GM23338 (cell line): ENCODE measurements at regions not wholly inside any gene's neighbourhood (a gene's known extent, or its start where the extent isn't known, plus 50 kb on each side); places are given as distances from the start of the nearest gene placed in this dataset.

ENCODE experiments used
- ATAC-seq: fragments of 200-7000 bp; cut with Tn5 transposase; 3 replicates; pipeline ENCODE4 v1.9.1; 2020
- DNase-seq: peaks from one replicate; pipeline ENCODE4 v3.0.0-alpha.2; 2015; ENCODE audit warnings: low spot score
- H2AFZ ChIP-seq: fragments of 200-600 bp; sonication (generic); 2 replicates; pipeline ENCODE4 v1.8.0; 2016; ENCODE audit warnings: antibody characterized with exemption, mild to moderate bottlenecking, moderate library complexity
- H3F3A ChIP-seq: fragments of 200-600 bp; sonication (generic); replicated peaks from 2 replicates; pipeline ENCODE4 v1.8.0; 2017; ENCODE audit warnings: antibody characterized with exemption, mixed run types, low read depth
- H3K27ac ChIP-seq: fragments of 200-600 bp; sonication (generic); 2 replicates; pipeline ENCODE4 v1.6.1; 2016; ENCODE audit warnings: low read depth
- H3K27me3 ChIP-seq: fragments of 200-600 bp; sonication (generic); 2 replicates; pipeline ENCODE4 v1.8.0; 2016; ENCODE audit warnings: mild to moderate bottlenecking, mixed run types, moderate library complexity; ENCODE audit not compliant: insufficient read depth
- H3K36me3 ChIP-seq: fragments of 200-600 bp; sonication (generic); 2 replicates; pipeline ENCODE4 v1.8.0; 2016; ENCODE audit warnings: mild to moderate bottlenecking; ENCODE audit not compliant: insufficient read depth
- H3K4me1 ChIP-seq: fragments of 200-600 bp; sonication (generic); 2 replicates; pipeline ENCODE4 v1.8.0; 2016; ENCODE audit warnings: mild to moderate bottlenecking, moderate library complexity; ENCODE audit not compliant: insufficient read depth
- H3K4me2 ChIP-seq: fragments of 200-600 bp; sonication (generic); 2 replicates; pipeline ENCODE4 v1.7.1; 2017; ENCODE audit warnings: mixed run types
- H3K4me3 ChIP-seq: fragments of 200-600 bp; sonication (generic); 2 replicates; pipeline ENCODE4 v1.6.1; 2016; ENCODE audit warnings: mixed run types
- H3K79me2 ChIP-seq: fragments of 200-600 bp; sonication (generic); replicated peaks from 2 replicates; pipeline ENCODE4 v1.8.0; 2017; ENCODE audit warnings: mild to moderate bottlenecking; ENCODE audit not compliant: insufficient read depth
- H3K9me2 ChIP-seq: fragments of 200-600 bp; sonication (generic); 2 replicates; pipeline ENCODE4 v1.8.0; 2017; ENCODE audit not compliant: insufficient read depth
- H4K20me1 ChIP-seq: fragments of 200-600 bp; sonication (generic); replicated peaks from 2 replicates; pipeline ENCODE4 v1.8.0; 2017; ENCODE audit warnings: mild to moderate bottlenecking; ENCODE audit not compliant: insufficient read depth
- H3K27ac Mint-ChIP-seq: 2 replicates; pipeline ENCODE4 v1.8.0; 2020; ENCODE audit warnings: inconsistent platforms, mild to moderate bottlenecking, moderate library complexity, mixed read lengths
- H3K27me3 Mint-ChIP-seq: 3 replicates; pipeline ENCODE4 v1.8.0; 2022; ENCODE audit warnings: low read depth, mild to moderate bottlenecking, moderate library complexity, mixed read lengths, inconsistent platforms; ENCODE audit not compliant: insufficient read depth, poor library complexity
- H3K36me3 Mint-ChIP-seq: 3 replicates; pipeline ENCODE4 v1.8.0; 2021; ENCODE audit warnings: low read depth, mild to moderate bottlenecking, inconsistent platforms, moderate library complexity, mixed read lengths
- H3K4me1 Mint-ChIP-seq: 3 replicates; pipeline ENCODE4 v1.8.0; 2020; ENCODE audit warnings: mild to moderate bottlenecking, inconsistent platforms, mixed read lengths
- H3K4me3 Mint-ChIP-seq: 3 replicates; pipeline ENCODE4 v1.8.0; 2021; ENCODE audit warnings: moderate library complexity, mild to moderate bottlenecking, inconsistent platforms, mixed read lengths
- H3K9me3 Mint-ChIP-seq: 3 replicates; pipeline ENCODE4 v1.8.0; 2020; ENCODE audit warnings: moderate library complexity, mild to moderate bottlenecking, inconsistent platforms, mixed read lengths
- CREB1 ChIP-seq: fragments of 250-450 bp; sonication (Bioruptor Pico); IDR thresholded peaks from 2 replicates; pipeline ENCODE4 v1.5.0; 2020; ENCODE audit warnings: low read depth, mild to moderate bottlenecking, moderate library complexity
- CTCF ChIP-seq, 2 experiments: fragments of 200-600 bp in 1 of 2; sonication (generic) in 1 of 2; conservative IDR thresholded peaks; 2 replicates each; pipeline versions ENCODE4 v1.5.1 to v1.6.1; 2016 to 2017; ENCODE audit warnings: antibody characterized with exemption in 2 of 2, low read depth in 2 of 2, mild to moderate bottlenecking in 2 of 2, moderate library complexity in 1 of 2
- EZH2 ChIP-seq: fragments of 200-600 bp; sonication (generic); IDR thresholded peaks from one replicate; pipeline ENCODE4 v1.8.0; 2017; ENCODE audit warnings: antibody characterized with exemption, mild to moderate bottlenecking, low read depth; ENCODE audit not compliant: unreplicated experiment
- JUNB ChIP-seq: IDR thresholded peaks from one replicate; pipeline ENCODE4 v1.6.1; 2016; ENCODE audit warnings: antibody characterized with exemption; ENCODE audit not compliant: unreplicated experiment
- REST ChIP-seq: IDR thresholded peaks from one replicate; pipeline ENCODE4 v1.6.1; 2018; ENCODE audit warnings: antibody characterized with exemption; ENCODE audit not compliant: unreplicated experiment
- ZNF462 ChIP-seq: fragments of 250-450 bp; sonication (Bioruptor Pico); IDR thresholded peaks from 2 replicates; pipeline ENCODE4 v1.5.0; 2020; ENCODE audit warnings: mild to moderate bottlenecking, moderate library complexity

- no peak for TF ChIP-seq ZNF462 (CRISPR knock-in tag)
Measured at GRCh38 chrX:110847334-110847733, 51.7 kb upstream of the CHRDL1 start (continued).

GRCh38 chrX:110846071-110846470 is 50.5 kb upstream of the CHRDL1 start:
- H3K4me2 ChIP-seq = no peak overlapping the region
- ATAC-seq (no peak), DNase-seq (no peak)
- H3K27ac ChIP-seq = no peak overlapping the region
- H3K4me1 ChIP-seq = no peaks in the 10 kb centered on the region
- no peaks in the 10 kb centered on the region for H3K36me3 Mint-ChIP-seq
- no peaks in the 10 kb centered on the region; the same call in 2 of the 3 replicates for H3K4me1 Mint-ChIP-seq
- H3K9me2 ChIP-seq = no peaks in the 10 kb centered on the region
- H2AFZ ChIP-seq = no peak overlapping the region
- no peaks in the 10 kb centered on the region for H3K79me2 ChIP-seq
- no peaks in the 10 kb centered on the region for H3K36me3 ChIP-seq
- H3F3A ChIP-seq = no peaks in the 10 kb centered on the region
- no peak overlapping the region for H3K27ac Mint-ChIP-seq
- no peaks in the 10 kb centered on the region for H3K27me3 ChIP-seq
- no peaks in the 10 kb centered on the region for H3K27me3 Mint-ChIP-seq
- no peak overlapping the region for H3K4me3 Mint-ChIP-seq
- no peaks in the 10 kb centered on the region for H4K20me1 ChIP-seq
- H3K4me3 ChIP-seq = no peak overlapping the region
- no peaks in the 10 kb centered on the region for H3K9me3 Mint-ChIP-seq
- TF ChIP-seq JUNB (no peak), EZH2 (no peak), CREB1 (CRISPR knock-in tag) (no peak), CTCF (conservative IDR thresholded peaks at IDR 0.05; ENCODE audit: low read depth in 2 of 2) (no peak), REST (no peak)
